Immature natural killer cell (primary cell): ENCODE measurements at regions not wholly inside any gene's neighbourhood (a gene's known extent, or its start where the extent isn't known, plus 50 kb on each side); places are given as distances from the start of the nearest gene placed in this dataset.

Experiments used
- DNase-seq, 3 donors: peaks; one replicate each; pipeline ENCODE4 v3.0.0; 2022; ENCODE audit warnings: mixed read lengths in 1 of 3
- H3K27ac Mint-ChIP-seq, 6 donors: one replicate each; pipeline ENCODE4 v1.8.0; 2020; ENCODE audit warnings: mixed read lengths in 6 of 6, mild to moderate bottlenecking in 5 of 6, inconsistent platforms in 4 of 6, moderate library complexity in 3 of 6
- H3K27me3 Mint-ChIP-seq, 3 donors: one replicate each; pipeline ENCODE4 v1.8.0; 2020 to 2021; ENCODE audit warnings: low read depth in 3 of 3, mild to moderate bottlenecking in 3 of 3, mixed read lengths in 3 of 3, moderate library complexity in 3 of 3, inconsistent platforms in 1 of 3
- H3K36me3 Mint-ChIP-seq, 3 donors: one replicate each; pipeline ENCODE4 v1.8.0; 2020; ENCODE audit warnings: mixed read lengths in 3 of 3, inconsistent platforms in 2 of 3, mild to moderate bottlenecking in 2 of 3
- H3K4me1 Mint-ChIP-seq, 2 donors: one replicate each; pipeline ENCODE4 v1.8.0; 2020; ENCODE audit warnings: inconsistent platforms in 2 of 2, mild to moderate bottlenecking in 2 of 2, mixed read lengths in 2 of 2, moderate library complexity in 1 of 2
- H3K4me3 Mint-ChIP-seq, 5 donors: one replicate each; pipeline ENCODE4 v1.8.0; 2020; ENCODE audit warnings: mild to moderate bottlenecking in 5 of 5, mixed read lengths in 5 of 5, inconsistent platforms in 3 of 5, moderate library complexity in 3 of 5
- H3K9me3 Mint-ChIP-seq, 6 donors: one replicate each; pipeline ENCODE4 v1.8.0; 2020; ENCODE audit warnings: mild to moderate bottlenecking in 6 of 6, mixed read lengths in 6 of 6, inconsistent platforms in 4 of 6, moderate library complexity in 3 of 6

DNA sequence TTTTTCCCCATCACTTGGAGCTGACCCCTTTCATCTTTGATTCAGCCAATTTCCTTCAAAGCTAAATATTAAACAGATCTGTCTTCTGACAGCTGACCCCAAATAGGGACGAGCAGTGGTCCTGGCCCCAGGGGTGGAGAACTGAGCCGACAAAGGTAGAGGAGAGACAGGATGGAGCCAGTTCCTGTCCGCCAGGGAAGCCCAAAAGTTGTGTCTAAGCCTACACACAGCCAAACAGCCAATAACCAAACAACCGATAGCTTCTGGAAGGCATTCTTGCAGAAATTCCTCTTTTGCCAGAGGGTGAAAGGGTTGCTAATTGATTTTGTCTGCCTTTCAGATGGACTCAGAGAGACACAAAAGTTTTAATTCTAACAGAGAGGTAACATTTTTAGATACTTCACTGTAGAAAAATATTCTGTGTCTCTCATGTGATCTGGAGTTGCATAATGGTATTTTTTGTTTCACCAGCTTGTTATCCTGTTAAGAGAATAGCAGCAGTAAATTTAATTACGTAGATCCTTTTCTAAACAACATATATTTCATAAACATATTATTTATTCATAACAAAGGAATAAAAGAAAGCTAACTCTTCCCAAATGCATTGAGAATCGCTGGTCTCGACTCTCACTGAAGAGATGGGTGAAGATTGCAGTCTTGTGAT is 161.7 kb upstream of the LYZL1 start:
- no peak for DNase-seq
- Mint-ChIP-seq H3K27ac (no peak overlapping the region), H3K9me3 (no peaks in the 10 kb centered on the region), H3K36me3 (no peaks in the 10 kb centered on the region), H3K4me1 (no peaks in the 10 kb centered on the region), H3K4me3 (no peak overlapping the region), H3K27me3 (peaks cover 3 to 7% (median 5%) of the 10 kb centered on the region in 3 donors)

- Mint-ChIP-seq H3K4me3 (no peak overlapping the region), H3K36me3 (no peaks in the 10 kb centered on the region), H3K27ac (no peak overlapping the region), H3K9me3 (no peaks in the 10 kb centered on the region), H3K4me1 (no peaks in the 10 kb centered on the region), H3K27me3 (peaks cover 3 to 7% (median 7%) of the 10 kb centered on the region in 3 donors)
- no peak for DNase-seq
These were observed 161.1 kb upstream of the LYZL1 start for GRCh38 chr10:29127731-29128130.

GRCh38 chr10:29130190-29130673 is 158.6 kb upstream of the LYZL1 start:
- H3K27me3 Mint-ChIP-seq, result peaks cover 3 to 9% (median 7%) of the 10 kb centered on the region in 3 donors
- no peaks in the 10 kb centered on the region for H3K9me3 Mint-ChIP-seq
- H3K4me1 Mint-ChIP-seq, result no peaks in the 10 kb centered on the region
- no peak for DNase-seq
- no peak overlapping the region for H3K27ac Mint-ChIP-seq
- H3K4me3 Mint-ChIP-seq, result no peak overlapping the region
- H3K36me3 Mint-ChIP-seq, result no peaks in the 10 kb centered on the region

GRCh38 chr10:29131952-29132547 is 156.8 kb upstream of the LYZL1 start:
- Mint-ChIP-seq H3K4me3 (no peak overlapping the region), H3K9me3 (no peaks in the 10 kb centered on the region), H3K36me3 (no peaks in the 10 kb centered on the region), H3K27ac (no peak overlapping the region), H3K4me1 (no peaks in the 10 kb centered on the region), H3K27me3 (peaks cover 3 to 7% (median 7%) of the 10 kb centered on the region in 3 donors)
- DNase-seq, result no peak

DNA sequence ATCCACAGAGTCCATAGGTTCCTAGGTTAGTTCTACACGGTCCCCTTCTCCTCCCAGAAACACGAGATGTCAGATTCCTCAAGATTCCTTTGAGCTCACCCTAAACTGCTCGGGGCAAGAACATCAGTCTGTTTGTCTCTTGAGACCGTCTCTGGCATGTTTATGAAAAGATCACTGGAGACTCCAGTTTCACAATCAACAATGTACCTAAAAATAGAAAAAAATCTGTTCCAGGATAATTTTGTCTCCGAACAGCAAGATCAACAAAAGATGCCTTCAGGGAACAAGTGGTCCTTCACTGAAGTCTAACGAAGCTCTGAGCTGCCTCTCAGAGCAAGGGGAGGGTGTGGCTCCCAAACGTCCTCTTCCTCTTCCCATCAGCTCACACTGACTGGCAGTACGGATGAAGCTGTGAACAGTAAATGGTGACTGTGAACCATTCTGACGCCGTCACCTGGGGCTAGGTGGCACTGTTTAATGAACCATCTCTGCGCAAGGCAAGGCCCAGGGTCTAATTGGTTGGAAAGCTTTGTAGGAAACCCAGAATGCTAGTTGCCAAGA is 156.2 kb upstream of the LYZL1 start:
- Mint-ChIP-seq H3K4me1 (no peaks in the 10 kb centered on the region), H3K27ac (no peak overlapping the region), H3K27me3 (peaks cover 3 to 7% (median 7%) of the 10 kb centered on the region in 3 donors), H3K4me3 (no peak overlapping the region), H3K9me3 (no peaks in the 10 kb centered on the region), H3K36me3 (no peaks in the 10 kb centered on the region)
- DNase-seq, result no peak

DNA sequence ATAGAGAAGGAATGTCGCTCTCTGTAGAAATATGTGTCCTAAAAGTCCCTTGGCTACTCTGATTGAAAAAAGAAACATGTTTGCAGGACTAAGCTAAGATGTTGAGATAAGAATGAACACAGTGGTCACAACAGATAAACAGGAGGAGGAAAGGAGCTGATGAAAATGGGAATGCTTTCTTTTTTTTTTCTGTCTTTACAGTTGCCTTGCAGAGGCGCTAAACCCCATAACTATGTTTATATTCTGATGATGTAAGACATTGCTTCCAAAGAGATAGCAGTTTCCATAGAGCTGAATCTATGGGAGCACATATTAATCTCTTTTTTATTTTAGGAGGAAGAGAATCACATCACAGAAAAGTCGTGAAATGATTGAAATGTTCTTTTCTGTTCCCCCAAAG is 153.5 kb upstream of the LYZL1 start:
- no peaks in the 10 kb centered on the region for H3K9me3 Mint-ChIP-seq
- DNase-seq, result no peak
- H3K27me3 Mint-ChIP-seq, result peaks cover 3 to 8% (median 7%) of the 10 kb centered on the region in 3 donors

GRCh38 chr10:29136411-29136810 is 152.5 kb upstream of the LYZL1 start:
- no peaks in the 10 kb centered on the region for H3K36me3 Mint-ChIP-seq
- H3K4me1 Mint-ChIP-seq, result no peaks in the 10 kb centered on the region
- H3K9me3 Mint-ChIP-seq, result peaks cover 0 to 3% (median 0%) of the 10 kb centered on the region in 6 donors
- H3K27me3 Mint-ChIP-seq, result peaks cover 0 to 9% (median 7%) of the 10 kb centered on the region in 3 donors
- no peak for DNase-seq
- no peak overlapping the region for H3K4me3 Mint-ChIP-seq
- H3K27ac Mint-ChIP-seq, result no peak overlapping the region

More for the DNA sequence above, 153.5 kb upstream of the LYZL1 start:
- H3K4me1 Mint-ChIP-seq, result no peaks in the 10 kb centered on the region
- no peak overlapping the region for H3K27ac Mint-ChIP-seq
- no peaks in the 10 kb centered on the region for H3K36me3 Mint-ChIP-seq
- H3K4me3 Mint-ChIP-seq, result no peak overlapping the region

- H3K36me3 Mint-ChIP-seq, result no peaks in the 10 kb centered on the region
- no peak overlapping the region for H3K4me3 Mint-ChIP-seq
- no peak overlapping the region for H3K27ac Mint-ChIP-seq
- DNase-seq, result no peak
- H3K9me3 Mint-ChIP-seq, result peaks cover 0 to 3% (median 0%) of the 10 kb centered on the region in 6 donors
- peaks cover 0 to 6% (median 5%) of the 10 kb centered on the region in 3 donors for H3K27me3 Mint-ChIP-seq
- H3K4me1 Mint-ChIP-seq, result no peaks in the 10 kb centered on the region
These were observed 148.7 kb upstream of the LYZL1 start for GRCh38 chr10:29140151-29140550.

DNA sequence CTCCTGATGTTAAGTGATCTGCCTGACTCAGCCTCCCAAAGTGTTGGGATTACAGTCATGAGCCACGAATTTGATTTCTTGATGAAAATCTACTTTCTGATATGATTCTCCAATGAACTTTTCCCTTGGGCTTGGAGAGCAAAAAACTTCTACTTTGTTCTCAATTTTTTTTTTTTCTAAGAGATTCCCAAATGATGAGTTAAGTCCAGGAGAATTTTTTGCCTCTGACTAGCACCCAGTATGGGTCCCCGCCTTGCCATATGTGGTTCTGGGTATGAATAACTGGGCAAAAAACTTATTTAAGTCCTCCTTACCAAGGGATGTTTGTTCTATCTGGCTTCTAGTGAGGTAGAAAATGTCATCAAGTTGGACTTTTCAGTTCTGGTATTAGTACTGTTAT is 147.9 kb upstream of the LYZL1 start:
- H3K9me3 Mint-ChIP-seq, result peaks cover 0 to 3% (median 0%) of the 10 kb centered on the region in 6 donors
- H3K36me3 Mint-ChIP-seq, result no peaks in the 10 kb centered on the region
- peaks cover 0 to 6% (median 5%) of the 10 kb centered on the region in 3 donors for H3K27me3 Mint-ChIP-seq
- H3K4me3 Mint-ChIP-seq, result no peak overlapping the region
- H3K27ac Mint-ChIP-seq, result no peak overlapping the region
- no peak for DNase-seq
- no peaks in the 10 kb centered on the region for H3K4me1 Mint-ChIP-seq

DNA sequence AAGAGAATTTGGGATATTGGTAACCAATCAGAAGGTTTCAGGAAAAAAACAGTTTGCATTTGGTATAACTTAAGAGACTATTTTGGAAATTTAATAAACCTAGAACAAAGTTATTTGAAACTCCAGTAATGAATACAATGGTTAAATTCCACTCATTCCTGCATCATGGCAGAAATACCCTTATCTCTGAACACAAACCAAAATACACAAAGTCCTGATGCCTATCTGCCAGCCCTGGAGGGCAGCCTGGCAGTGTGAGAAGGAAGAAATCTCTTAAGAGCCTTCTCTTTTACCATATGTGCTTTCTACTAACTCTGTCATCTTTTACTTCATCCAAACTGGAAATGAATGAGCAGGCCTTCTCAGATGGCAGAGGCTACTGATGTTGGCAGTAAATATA is 147.1 kb upstream of the LYZL1 start:
- Mint-ChIP-seq H3K9me3 (peaks cover 0 to 3% (median 0%) of the 10 kb centered on the region in 6 donors), H3K27me3 (peaks cover 0 to 6% (median 5%) of the 10 kb centered on the region in 3 donors), H3K36me3 (no peaks in the 10 kb centered on the region), H3K4me3 (no peak overlapping the region), H3K4me1 (no peaks in the 10 kb centered on the region), H3K27ac (no peak overlapping the region)
- no peak for DNase-seq

GRCh38 chr10:29142516-29143314 is 146.2 kb upstream of the LYZL1 start:
- H3K27me3 Mint-ChIP-seq, result peaks cover 0 to 5% (median 4%) of the 10 kb centered on the region in 3 donors
- no peak overlapping the region for H3K4me3 Mint-ChIP-seq
- H3K36me3 Mint-ChIP-seq, result no peaks in the 10 kb centered on the region
- H3K4me1 Mint-ChIP-seq, result no peaks in the 10 kb centered on the region
- H3K27ac Mint-ChIP-seq, result no peak overlapping the region
- H3K9me3 Mint-ChIP-seq, result peaks cover 0 to 3% (median 0%) of the 10 kb centered on the region in 6 donors
- no peak for DNase-seq

DNA sequence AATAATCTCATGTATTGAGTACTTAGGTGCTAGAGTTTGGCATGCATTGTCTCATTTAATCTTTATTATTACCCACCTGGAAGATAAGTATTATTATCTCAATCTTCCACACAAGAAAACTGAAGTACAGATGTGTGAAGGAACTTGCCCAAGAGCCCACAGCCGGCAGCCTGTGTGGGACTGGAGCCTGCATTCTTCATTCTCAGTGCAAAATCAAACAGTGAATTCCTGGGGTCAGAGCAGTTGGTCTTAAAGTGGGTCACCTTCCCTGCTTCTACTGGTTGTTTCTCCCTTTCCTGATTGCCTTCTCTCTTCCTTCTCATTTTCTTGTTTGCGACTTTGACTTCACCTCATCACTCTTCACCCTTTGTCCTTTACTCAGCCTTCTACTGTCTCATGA is 144.7 kb upstream of the LYZL1 start:
- H3K9me3 Mint-ChIP-seq, result peaks cover 0 to 3% (median 0%) of the 10 kb centered on the region in 6 donors
- H3K27me3 Mint-ChIP-seq, result peaks cover 0 to 4% (median 4%) of the 10 kb centered on the region in 3 donors
- H3K36me3 Mint-ChIP-seq, result no peaks in the 10 kb centered on the region
- H3K4me3 Mint-ChIP-seq, result no peak overlapping the region
- H3K4me1 Mint-ChIP-seq, result no peaks in the 10 kb centered on the region
- DNase-seq, result no peak
- H3K27ac Mint-ChIP-seq, result no peak overlapping the region

DNA sequence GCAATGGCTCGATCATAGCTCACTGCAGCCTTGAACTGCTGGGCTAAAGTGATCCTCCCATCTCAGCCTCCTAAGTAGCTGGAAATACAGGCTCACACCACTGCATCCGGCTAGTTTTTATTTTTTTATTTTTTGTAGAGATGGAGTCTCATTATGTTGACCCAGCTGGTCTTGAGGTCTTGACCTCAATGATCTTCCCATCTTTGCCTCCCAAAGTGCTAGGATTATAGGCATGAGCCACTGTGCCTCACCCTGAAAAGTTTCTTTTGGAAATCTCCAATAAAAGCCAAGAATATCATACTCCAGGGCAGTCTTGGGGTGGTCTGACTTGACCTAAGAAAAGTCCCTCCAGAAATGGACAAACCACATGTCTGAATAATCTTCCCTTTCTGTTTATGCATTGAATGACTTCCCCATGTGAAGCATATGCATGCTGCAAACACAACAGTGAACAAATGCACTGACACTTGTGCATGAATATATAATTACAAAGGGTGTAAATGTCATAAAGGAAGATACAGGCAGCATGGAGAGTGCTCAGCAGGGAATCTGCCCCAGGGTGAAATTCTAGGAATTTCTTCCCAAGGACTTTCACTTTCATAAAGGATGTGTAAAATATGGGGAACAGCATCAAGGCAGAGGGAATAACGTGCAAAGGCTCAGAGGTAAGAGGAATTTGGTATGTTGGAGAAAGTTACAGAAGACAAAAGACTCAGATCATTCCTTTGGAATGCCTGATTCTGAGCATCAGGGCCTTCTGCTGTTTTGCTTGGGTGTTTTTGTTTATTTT is 142.4 kb upstream of the LYZL1 start:
- H3K4me3 Mint-ChIP-seq, result no peak overlapping the region
- no peak for DNase-seq
- H3K9me3 Mint-ChIP-seq, result no peaks in the 10 kb centered on the region
- H3K27ac Mint-ChIP-seq, result no peak overlapping the region
- H3K4me1 Mint-ChIP-seq, result no peaks in the 10 kb centered on the region
- H3K36me3 Mint-ChIP-seq, result no peaks in the 10 kb centered on the region
- peaks cover 0 to 2% (median 2%) of the 10 kb centered on the region in 3 donors for H3K27me3 Mint-ChIP-seq
